BJ (cell line): ENCODE measurements at regions not wholly inside any gene's neighbourhood (a gene's known extent, or its start where the extent isn't known, plus 50 kb on each side); places are given as distances from the start of the nearest gene placed in this dataset.

Source experiments
- CTCF ChIA-PET: fragments of 350-600 bp; formaldehyde crosslinking; extraction: SDS; loops from one replicate; lab custom pipeline; 2021; ENCODE audit warnings: antibody characterized with exemption, inconsistent platforms; lab: Yijun Ruan, JAX
- POLR2A ChIA-PET: fragments of 300-600 bp; sonication (Branson Sonifier 250); formaldehyde crosslinking; extraction: SDS; loops from one replicate; lab custom pipeline; 2021; ENCODE audit warnings: antibody characterized with exemption; lab: Charles Lee
- DNase-seq: peaks from one replicate; pipeline ENCODE4 v3.0.0-alpha.2; 2011; ENCODE audit warnings: low read depth
- H3K27me3 ChIP-seq: 2 replicates; pipeline ENCODE4 v1.6.0; 2011; ENCODE audit warnings: low read length; ENCODE audit not compliant: control insufficient read depth, insufficient read depth
- H3K36me3 ChIP-seq: 2 replicates; pipeline ENCODE4 v1.5.1; 2011; ENCODE audit warnings: low read length; ENCODE audit not compliant: control insufficient read depth, insufficient read depth
- H3K4me3 ChIP-seq: 2 replicates; pipeline ENCODE4 v1.5.1; 2011; ENCODE audit warnings: low read depth, mild to moderate bottlenecking, control low read depth, low read length
- TF ChIP-seq, protein P1 (sequence below): IDR thresholded peaks from 2 replicates; pipeline ENCODE4 v1.5.1; 2011; ENCODE audit warnings: low read depth, mild to moderate bottlenecking, control low read depth, inconsistent platforms, low read length, moderate library complexity; ENCODE audit not compliant: insufficient read depth

DNA sequence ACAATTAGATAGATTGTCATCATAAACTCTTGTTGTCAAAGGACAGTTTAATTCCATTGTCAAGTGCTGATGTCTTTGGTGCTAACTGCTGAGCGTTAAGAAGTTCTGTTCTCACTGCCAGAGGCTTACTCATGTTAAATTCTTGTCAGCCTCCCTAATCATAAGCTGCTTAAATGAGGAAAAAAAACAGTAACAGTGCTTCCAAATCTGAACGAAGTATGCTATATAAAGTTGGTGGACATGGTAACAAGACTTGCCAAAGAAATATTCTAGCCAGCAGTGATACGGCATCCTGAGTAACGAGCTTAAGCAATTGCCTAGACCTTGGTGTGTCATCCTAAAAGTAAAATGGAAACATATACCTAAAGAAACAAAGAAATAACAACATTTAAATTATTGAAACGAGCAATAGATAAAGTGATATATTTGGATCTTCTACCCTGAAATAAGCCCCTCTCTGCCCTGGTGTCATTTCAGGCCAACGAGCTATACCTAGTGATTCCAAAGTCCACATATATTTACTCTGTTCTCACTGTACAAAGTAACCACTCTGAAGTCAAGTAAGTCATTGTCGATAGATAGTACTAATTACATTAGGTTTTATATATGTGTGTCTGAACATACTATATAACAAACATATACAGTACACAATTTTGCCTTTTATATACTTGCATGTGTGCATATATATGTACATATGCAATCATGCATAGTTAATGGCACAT is 339.7 kb upstream of the HS3ST1 start:
- ChIA-PET CTCF (interaction anchor here (1.5 kb wide), 1 partner anchor 14 kb away, joined by 3 read pairs; no protein-coding TSS in a partner anchor), POLR2A (no interaction called here)
- no peak overlapping the region for H3K4me3 ChIP-seq
- DNase-seq: no peak
- H3K27me3 ChIP-seq: no peaks in the 10 kb centered on the region
- TF ChIP-seq, protein P1, sequence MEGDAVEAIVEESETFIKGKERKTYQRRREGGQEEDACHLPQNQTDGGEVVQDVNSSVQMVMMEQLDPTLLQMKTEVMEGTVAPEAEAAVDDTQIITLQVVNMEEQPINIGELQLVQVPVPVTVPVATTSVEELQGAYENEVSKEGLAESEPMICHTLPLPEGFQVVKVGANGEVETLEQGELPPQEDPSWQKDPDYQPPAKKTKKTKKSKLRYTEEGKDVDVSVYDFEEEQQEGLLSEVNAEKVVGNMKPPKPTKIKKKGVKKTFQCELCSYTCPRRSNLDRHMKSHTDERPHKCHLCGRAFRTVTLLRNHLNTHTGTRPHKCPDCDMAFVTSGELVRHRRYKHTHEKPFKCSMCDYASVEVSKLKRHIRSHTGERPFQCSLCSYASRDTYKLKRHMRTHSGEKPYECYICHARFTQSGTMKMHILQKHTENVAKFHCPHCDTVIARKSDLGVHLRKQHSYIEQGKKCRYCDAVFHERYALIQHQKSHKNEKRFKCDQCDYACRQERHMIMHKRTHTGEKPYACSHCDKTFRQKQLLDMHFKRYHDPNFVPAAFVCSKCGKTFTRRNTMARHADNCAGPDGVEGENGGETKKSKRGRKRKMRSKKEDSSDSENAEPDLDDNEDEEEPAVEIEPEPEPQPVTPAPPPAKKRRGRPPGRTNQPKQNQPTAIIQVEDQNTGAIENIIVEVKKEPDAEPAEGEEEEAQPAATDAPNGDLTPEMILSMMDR: no peak
- no peaks in the 10 kb centered on the region for H3K36me3 ChIP-seq

DNA sequence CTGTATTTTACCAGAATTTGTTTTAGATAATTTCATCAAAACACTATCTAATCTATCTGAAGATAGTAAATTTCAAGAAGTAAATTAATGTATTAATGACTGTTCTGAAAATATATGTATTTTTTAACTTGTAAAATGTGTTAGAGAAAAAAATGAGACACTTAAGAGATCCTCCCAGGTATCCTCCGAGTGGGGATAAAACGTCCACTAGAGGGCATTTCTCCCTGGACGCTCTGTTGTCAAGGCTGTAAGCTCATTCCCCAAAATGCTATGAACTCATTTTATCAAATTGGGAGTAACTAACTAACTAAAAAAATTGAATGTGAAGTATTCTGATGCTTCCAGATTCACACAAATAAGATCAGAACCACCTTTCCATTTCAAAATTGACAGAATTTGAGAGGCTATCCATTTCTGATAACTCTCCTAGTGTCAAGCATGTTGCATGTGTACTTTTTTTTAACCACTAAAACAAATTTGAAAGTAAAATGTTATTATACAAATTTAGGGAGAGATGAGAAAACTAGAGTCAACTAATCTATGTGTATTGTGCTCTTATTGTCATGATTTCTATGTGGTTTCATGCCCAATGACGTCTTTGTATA is 337.3 kb upstream of the HS3ST1 start:
- TF ChIP-seq, protein P1: peak; percentile 65
- no peak overlapping the region for H3K4me3 ChIP-seq
- ChIA-PET POLR2A (no interaction called here), CTCF (interaction anchor here (0.6 to 1.2 kb wide), 5 partner anchors 10 to 1679 kb away, joined by 3 to 4 read pairs (median 3); no protein-coding TSS in a partner anchor)
- no peaks in the 10 kb centered on the region for H3K27me3 ChIP-seq
- no peak for DNase-seq
- H3K36me3 ChIP-seq: no peaks in the 10 kb centered on the region

DNA sequence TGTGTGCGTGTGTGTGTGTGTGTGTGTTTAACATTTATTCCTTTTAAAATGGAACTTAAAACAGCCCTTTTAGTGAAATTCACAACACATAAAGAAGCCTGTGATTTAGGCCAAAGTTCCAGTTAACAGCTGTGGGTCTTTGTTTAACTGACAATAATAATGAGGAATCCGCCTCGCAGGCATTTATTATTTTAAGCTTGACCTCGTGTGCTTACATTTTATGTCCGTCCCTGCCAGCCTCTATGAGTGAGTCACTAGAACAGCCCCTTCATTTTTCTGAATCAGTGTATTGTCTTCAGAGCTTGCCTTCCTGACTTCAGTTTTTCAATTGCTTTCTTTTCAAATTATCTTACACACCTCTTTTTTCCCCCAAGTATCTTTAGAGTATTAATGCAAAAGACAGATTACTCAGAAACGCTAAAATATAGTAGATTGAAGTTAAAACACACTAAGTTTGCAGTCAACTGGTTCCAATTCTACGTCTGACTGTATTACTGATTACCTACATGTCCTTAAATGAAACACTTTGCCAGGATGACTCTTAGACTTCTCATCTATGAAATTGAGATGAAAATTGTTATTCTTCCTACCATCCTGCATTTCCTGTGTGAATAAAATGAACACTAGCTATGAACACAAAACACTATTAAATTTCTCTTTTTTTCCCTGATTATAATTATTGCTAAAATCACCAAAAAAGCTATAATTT is 319.6 kb upstream of the HS3ST1 start:
- Histone ChIP-seq H3K4me3 (no peak overlapping the region), H3K27me3 (no peaks in the 10 kb centered on the region), H3K36me3 (no peaks in the 10 kb centered on the region)
- CTCF ChIA-PET: interaction anchor here (0.5 to 0.8 kb wide), 2 partner anchors 10 to 18 kb away, joined by 3 read pairs; no protein-coding TSS in a partner anchor
- DNase-seq: peak; percentile 11
- TF ChIP-seq, protein P1: no peak
- POLR2A ChIA-PET: no interaction called here

DNA sequence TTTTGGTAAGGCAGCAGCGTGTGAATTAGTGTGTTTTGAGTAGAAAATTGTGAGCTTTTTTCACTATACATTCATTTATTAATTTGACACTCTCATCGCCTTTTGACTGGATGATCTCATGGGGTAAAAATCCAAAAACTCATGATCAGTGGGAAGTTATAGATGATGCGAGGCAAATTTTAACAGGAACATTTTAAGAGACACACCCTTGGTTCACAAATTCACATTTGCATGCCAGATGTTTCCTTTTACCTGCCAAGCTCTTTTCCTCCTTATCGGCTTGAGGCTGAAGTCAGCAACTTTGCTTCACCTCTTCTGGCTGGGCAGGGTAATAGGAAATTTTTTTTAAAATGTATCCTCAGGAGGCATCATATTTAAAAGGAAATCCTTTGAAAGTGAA is 318.0 kb upstream of the HS3ST1 start:
- TF ChIP-seq, protein P1: no peak

DNA sequence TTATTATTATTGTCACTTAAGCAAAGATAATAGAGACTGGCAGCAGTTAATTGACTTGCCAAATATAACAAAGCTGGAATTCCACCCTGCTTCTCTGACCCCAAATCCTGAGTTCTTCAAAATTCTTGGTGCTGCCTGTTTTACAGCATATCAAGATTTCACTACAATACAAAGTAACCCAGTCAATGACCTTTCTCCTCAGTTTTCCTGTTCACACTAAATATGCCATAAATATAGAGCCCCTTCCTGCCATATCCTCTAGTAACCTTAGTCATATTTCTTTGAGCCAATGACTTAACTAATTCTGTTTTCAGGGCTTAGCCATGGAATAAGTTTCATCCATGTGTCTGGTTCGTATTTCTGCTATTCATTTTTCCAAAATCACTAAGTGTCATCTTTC is 315.3 kb upstream of the HS3ST1 start:
- ChIA-PET POLR2A (no interaction called here), CTCF (no interaction called here)
- no peaks in the 10 kb centered on the region for H3K36me3 ChIP-seq
- H3K4me3 ChIP-seq: no peak overlapping the region
- no peak for DNase-seq
- no peaks in the 10 kb centered on the region for H3K27me3 ChIP-seq
- TF ChIP-seq, protein P1: no peak

More for the DNA sequence above, 318.0 kb upstream of the HS3ST1 start:
- no peaks in the 10 kb centered on the region for H3K27me3 ChIP-seq
- ChIA-PET CTCF (no interaction called here), POLR2A (no interaction called here)
- no peaks in the 10 kb centered on the region for H3K36me3 ChIP-seq
- no peak for DNase-seq
- no peak overlapping the region for H3K4me3 ChIP-seq
